NCI-H1436 (cell line): ENCODE measurements at regions not wholly inside any gene's neighbourhood (a gene's known extent, or its start where the extent isn't known, plus 50 kb on each side); places are given as distances from the start of the nearest gene placed in this dataset.
A peak's percentile ranks its signal among the peaks of the same experiment; 100 is the strongest.
"Not testable (repeated sequence)": the region's sequence is repeated elsewhere in the genome, so short reads cannot be mapped to it uniquely, and the experiment has no call there.

Experiments used
- DNase-seq: peaks from one replicate; lab custom pipeline; 2025; lab: John Stamatoyannopoulos, UW

DNA sequence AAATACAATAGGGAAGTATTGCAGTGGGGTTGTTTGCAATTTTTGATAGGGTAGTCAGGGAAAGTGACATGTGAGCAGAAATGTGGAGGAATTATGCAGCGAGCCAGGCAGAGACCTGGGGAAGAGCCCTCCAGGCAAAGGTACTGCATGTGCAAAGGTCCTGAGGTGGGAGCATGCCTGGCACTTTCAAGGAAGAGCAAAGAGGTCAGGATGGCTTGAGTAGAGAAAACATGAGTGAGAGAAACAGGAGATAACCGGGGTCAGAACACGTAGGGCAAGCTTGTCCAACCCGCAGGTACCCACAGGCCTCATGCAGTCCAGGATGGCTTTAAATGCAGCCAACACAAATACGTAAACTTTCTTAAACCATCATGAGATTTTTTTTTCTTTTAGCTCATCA lies 71.0 kb downstream of the COQ2 start:
- no peak for DNase-seq

DNA sequence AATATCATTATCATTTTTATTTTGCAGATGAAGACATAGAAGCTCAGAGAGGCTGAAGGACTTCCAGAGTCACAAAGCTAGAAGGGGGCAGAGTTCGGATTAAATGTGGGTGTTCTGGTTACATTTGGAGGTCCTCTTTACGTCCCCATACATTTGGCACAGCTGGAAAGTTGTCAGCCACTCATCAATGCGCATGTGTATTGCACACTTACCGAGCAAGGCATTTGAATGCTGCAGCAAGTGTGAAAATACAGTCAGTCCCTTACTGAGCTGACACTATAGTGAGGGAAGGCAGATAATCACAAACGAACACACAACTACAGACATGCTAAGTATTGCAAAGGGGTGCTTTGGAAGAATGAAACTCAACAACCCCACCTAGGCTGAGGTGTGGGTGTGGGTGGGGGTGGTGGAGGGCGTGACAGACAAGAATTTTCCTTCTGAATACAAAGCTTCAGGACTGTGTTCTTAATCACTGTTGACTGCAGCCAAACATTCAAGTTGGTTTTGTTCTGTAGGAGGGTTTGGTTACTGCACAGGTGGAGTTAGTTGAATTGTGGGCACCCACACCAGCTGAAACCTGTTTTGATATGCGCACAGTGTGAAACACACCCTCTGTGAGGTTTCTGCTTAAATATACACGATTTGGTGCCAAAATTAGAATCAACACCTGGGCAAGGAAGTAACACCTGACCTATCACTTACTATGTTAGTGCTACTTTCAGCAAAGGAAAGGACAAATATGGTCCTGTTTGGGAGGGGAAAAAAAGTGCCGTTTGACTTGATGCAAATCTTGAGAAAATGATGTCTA lies 72.4 kb downstream of the COQ2 start:
- no peak for DNase-seq

DNA sequence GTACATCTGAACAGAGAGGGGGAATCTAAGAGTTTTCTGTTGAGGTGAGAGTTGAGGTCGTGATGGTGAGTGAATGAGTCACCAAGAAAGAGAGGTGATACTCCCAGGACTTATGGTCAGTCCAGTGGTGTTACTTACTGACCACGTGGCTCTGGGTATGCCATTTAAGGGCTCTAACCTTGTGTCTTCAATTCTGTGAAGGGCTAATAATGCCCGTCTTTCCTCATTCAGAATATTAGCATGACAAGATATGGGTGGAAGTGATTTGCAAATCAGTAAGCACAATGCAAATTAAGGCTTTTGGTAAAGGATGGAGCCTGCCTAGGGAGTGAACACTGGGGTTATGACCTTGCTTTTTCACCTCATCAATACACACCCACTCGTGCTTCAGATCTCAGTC lies 75.2 kb downstream of the COQ2 start:
- no peak for DNase-seq

DNA sequence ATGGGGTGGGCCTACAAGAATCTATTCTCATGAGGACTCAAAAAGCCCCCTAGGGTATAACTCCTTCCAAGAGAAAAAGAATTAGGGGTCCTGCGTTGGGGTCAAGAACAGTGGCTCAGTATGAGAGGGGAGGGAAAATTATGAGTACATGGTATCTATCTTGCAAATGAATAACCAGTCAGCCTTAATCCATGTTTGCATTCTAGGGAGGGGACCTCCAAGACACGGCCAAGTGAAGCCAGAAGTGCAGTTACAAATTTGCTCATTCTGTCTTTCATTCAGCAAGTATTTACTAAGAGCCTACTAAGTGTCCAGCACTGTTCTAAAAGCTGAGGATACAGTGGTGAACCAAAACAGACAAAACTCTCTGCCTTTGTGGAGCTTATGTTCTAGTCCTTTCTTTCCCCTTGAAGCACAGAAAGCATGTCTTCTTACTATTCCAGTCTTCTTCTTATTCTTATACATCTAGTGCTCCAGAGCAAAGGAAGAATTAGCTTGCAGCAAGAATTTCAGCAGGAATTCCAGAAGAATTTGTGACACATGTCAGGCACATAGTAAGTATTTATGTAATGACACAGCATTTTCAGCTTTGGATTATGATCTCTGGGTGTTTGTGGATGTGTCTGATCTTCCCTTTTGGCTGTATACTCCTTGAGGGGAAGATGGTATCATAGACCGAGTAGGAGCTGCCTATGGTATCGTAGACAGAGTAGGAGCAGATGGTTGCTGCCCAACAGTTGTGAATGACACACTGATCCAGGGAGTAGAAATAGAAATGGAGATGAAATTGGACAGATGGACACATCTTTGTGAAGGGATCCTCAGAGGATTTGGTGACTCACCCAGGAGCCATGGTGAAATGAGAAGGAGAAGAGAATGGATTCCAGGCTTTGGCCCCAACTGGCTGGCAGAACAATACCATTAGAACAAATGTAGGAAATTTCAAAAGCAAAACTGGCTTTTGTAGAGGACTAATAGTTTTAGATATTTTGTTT lies 75.9 kb downstream of the COQ2 start:
- no peak for DNase-seq

DNA sequence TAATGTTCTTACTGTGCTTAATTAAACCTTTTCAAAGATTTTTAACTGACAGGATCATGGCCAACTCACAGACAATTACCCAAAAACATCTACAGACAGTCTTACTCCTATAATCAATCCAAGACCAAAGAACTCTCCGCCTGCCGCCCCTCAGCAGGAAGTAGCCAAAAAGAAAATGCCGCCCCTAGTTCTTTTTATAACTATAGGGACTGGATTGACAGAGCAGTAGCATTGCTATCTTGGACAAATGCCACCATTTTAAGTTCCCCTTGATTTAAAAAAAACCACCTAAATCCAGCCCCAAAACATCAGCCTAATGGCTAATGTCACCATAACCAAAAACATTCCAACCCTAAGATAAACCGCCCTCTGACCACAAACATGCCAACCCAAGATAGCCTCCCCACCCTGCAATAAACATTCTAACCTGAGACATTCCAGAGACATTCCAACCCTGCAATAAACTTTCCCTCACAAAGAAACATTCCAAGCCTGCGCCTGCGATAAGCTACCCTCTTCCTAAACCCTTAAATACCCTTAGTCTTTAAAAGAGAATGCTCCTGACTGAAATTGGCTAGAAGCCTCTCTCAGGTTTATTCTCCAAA lies 77.0 kb downstream of the COQ2 start:
- no peak for DNase-seq

DNA sequence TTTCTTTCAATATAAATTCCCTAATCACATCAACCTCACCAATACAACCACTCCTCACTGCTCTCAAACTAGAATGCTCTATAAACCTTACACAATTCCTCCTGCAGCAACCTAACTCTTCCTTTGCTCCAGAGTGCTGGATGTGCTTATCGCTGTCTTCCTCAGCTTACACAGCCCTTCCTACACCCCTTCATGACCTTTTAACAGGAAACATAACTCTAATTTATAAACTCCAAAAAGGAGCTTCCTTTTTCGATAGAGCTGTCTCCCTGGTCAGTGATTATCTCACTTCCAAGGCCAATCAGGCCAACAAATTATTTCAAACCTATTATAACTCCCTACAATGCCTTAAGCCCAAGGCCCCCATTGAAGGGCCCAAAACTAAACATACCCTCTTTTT lies 78.8 kb downstream of the COQ2 start:
- no peak for DNase-seq

DNA sequence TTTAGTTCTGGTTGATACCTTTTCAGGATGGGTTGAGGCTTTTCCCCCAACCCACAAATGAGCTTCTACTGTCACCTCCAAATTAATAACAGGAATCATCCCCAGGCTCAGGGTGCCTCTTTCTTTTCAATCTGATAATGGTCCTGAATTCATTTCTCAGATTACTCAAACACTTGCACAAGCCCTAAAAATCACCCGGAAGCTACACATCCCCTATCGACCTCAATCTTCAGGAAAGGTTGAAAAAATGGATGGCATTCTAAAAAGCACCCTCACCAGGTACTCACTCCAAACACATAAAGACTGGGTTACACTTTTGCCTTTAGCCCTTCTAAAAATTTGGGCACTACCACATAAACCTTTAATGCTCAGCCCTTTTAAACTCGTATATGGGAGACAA lies 79.9 kb downstream of the COQ2 start:
- no peak for DNase-seq

DNA sequence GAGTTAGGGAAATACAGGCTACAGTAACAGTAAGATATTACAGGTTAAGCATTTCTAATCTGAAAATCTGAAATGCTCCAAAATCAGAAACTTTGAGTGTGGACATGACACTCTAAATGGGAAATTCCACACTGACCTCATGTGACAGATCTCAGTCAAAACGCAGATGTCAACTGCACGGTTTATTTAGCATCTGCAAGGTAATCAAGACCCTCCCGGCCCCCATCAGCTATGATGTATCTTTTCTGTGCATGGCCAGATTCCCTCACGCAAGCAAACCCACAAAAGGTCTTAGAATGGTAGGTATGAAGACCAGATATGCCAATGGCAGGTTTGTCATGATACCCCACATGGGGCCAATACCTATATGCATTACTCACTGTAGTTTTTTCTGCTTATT lies 82.8 kb downstream of the COQ2 start:
- no peak for DNase-seq

- DNase-seq, result no peak
Observed at GRCh38 chr4:83197555-83198235, 83.2 kb upstream of the PLAC8 start.

- DNase-seq, result no peak
Observed at GRCh38 chr4:83196921-83197320, 82.4 kb upstream of the PLAC8 start.

DNA sequence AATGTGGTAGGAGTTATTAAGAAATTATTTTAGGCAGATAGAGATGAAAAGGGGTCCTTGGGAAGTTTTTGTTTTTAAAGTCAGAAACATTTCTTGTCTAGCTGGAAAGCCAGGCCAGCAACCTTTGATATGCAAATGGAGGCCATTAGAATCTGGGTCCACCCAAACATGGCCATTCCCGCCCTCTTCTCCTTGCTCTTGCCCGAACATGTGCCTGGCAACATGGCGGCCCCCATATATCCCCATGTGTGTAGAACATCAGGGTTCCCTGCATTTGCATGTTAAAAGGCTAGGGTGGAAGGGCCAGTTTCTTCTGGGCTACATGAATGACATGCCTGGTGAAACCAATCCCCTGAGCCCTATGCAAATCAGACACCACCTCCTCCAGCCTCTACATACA lies 80.7 kb upstream of the PLAC8 start:
- no peak for DNase-seq

GRCh38 chr4:83194588-83194987 lies 80.1 kb upstream of the PLAC8 start:
- DNase-seq, result not testable (repeated sequence)

DNA sequence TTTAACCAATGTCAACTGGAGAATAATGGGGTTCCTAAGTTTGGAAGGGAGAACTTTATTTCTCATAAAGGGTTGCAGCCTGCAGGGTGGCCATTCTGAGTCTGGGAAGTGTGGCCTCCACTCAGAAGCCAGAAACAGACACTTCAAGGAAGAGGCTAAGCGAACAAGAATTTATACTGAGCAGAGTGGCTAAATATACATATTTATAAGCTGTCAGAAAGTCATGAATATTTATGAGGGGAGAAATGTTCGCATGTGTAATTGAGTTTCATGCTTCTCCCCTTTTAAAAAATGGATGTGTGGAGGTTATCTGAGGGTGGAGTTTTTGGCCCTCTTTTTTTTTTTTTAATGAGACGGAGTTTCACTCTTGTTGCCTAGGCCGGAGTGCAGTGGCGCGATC lies 78.1 kb upstream of the PLAC8 start:
- no peak for DNase-seq

DNA sequence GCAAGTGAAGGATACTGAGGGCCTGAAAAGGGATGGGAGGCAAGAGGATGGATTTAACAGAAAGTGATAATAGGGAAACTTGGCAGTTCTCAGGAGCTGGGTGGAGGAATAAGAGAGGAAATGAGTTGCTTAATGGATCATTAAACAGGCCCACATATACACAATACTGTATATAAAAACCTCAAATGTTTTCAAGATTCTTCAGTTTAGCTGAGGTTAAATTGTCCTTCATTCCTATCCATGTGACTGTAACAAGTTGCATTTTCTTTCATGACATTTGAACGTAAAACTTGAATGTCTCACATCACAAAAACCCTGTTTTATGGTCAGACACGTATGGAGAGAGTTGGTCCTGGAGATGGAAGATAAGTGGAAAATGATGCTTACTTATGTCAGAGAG lies 76.5 kb upstream of the PLAC8 start:
- DNase-seq, result no peak

DNA sequence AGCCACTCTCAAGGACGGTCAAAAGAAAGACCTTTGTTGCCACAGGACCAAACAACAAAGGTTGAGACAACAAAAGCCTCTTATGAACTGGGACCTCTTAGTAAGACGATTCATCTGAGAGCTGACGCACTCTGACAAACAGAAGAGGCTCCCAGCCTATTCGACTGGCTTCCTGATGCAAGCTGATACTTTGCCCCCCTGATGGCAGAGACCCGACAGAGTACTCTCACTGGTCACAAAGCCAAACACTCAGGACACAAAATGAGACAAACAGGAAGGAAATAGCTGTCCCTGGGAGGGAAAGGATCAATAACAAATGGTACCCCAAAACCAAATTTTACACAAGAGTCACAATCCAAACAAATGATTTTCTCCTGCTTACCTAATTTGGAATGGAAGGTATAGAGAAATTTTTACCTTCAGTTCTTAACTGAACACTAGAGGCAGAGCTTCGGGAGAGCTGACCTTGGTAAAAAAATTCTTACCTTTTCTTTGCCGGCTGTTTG lies 75.2 kb upstream of the PLAC8 start:
- DNase-seq, result peak; percentile 1

- no peak for DNase-seq
Observed at GRCh38 chr4:83180431-83180968, 66.0 kb upstream of the PLAC8 start.

DNA sequence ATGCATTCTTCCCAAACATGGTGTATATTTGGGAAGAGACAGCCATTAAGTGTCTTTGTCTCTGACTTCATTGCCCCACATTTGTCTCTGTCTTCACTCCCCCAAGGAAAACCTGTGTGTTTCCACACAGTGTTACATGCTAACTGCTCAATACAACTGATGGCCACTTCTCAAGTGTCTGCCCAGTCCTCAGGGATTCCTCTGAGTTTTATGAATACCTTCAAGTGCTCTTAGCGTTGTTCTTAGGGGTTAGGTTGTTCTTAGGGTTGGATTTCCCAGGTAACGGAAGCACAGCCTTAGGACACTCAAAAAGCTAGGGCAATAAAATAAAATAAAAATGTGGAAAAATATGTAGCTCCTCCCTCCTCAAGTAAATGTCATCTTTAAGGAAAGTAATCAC lies 64.7 kb upstream of the PLAC8 start:
- no peak for DNase-seq

DNA sequence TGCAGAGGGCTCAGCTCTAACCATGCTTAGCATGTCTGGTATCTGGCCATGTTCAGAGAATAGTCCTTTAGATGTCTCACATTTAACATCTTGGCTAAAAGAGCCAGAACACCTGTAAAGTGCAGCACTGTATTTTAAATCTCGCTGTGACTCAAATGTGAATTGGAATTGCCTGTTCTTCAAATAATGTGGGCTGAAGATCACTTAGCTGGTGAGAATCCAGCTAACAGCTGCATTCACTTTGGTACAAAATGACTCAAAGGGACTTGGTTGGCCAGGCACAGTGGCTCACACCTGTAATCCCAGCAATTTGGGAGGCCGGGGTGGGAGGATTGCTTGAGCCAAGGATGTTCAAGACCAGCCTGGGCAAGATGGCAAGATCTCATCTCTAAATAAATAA lies 63.5 kb upstream of the PLAC8 start:
- DNase-seq, result no peak

DNA sequence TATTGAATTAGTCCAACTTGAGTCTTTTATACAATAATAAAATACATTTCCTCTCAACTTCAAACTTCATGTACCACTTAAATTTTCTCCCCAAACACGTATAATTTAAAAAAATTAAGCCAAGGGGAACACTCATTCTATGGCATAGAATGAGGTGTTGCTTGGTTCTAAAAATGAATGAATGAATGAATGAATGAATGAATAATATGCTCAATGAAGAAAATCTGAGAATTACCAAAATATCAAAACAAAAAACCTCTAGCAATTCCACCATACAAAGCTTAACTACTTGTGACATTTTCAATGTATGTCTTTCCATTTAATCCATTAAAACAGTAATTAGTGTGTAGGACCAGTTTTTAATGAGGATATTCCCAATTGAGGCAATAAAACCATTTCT lies 62.7 kb upstream of the PLAC8 start:
- no peak for DNase-seq

DNA sequence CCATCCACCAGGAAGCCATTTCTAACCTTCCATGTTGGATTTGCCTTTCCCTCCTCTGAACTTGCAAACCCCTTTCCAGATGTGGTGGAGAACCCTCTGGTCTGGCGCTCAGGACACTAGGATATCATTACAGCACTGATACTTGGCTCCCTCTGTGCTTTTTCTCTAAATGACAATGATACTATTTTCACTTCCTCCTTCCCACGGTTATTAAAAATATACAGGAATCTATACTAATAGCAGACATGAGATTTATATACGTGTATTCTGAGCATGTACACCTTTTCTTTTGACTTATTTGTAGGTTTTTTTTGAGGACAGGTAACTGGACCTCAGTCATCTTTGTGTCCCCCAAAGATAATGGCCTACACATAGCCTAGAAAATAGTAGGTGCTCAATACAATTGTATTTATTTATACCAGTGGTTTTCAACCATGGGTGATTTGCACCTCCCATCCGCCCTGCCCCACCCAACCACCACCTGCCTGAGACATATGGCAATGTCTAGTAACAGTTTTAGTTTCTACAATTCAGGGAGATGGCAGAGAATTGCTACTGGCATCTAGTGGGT lies 60.4 kb upstream of the PLAC8 start:
- no peak for DNase-seq

DNA sequence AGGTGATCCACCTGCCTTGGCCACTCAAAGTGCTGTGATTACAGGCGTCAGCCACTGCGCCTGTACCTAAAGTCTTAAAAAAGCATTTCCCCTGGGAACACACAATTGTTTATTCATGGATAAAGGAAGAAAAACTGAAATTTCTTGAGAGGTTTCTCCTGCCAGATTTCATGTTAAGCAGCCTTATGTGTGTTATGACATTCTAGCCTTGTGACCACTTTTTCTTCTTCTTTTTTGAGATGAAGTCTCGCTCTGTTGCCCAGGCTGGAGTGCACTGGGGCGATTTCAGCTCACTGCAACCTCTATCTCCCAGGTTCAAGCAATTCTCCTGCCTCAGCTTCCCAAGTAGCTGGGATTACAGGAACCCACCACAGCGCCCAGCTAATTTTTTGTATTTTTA lies 57.8 kb upstream of the PLAC8 start:
- DNase-seq, result no peak
